Activated CD4-positive, alpha-beta T cell treated with anti-CD3 and anti-CD28 coated beads, Interleukin-2, amount 50 U/mL, for 24 hours (primary cell): ENCODE measurements at regions not wholly inside any gene's neighbourhood (a gene's known extent, or its start where the extent isn't known, plus 50 kb on each side); places are given as distances from the start of the nearest gene placed in this dataset.
"Not testable (repeated sequence)": the region's sequence is repeated elsewhere in the genome, so short reads cannot be mapped to it uniquely, and the experiment has no call there.

Source experiments
- DNase-seq, 2 donors: peaks; one replicate each; pipeline ENCODE4 v3.0.0-alpha.2; 2020; ENCODE audit warnings: low read depth in 1 of 2, low spot score in 1 of 2

DNA sequence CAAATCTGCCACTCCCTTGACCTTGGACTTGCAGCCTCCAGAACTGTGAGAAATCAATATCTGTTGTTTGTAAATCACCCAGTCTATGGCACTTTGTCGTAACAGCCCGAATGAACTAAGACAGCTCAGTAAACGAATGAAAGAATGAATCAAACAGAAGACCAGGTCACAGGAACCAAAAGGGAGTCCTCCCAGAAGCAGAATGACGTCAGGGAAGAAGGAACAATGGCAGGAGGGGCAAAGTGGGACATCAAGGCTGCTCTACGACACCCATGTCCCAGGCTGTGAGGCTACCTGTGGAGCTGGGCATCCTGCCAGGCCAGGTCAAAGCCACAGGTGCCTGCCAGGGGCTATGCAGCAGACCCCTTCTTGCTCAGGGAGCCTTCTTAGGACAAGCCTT, 267.2 kb upstream of the PFKP start:
- no peak for DNase-seq

DNA sequence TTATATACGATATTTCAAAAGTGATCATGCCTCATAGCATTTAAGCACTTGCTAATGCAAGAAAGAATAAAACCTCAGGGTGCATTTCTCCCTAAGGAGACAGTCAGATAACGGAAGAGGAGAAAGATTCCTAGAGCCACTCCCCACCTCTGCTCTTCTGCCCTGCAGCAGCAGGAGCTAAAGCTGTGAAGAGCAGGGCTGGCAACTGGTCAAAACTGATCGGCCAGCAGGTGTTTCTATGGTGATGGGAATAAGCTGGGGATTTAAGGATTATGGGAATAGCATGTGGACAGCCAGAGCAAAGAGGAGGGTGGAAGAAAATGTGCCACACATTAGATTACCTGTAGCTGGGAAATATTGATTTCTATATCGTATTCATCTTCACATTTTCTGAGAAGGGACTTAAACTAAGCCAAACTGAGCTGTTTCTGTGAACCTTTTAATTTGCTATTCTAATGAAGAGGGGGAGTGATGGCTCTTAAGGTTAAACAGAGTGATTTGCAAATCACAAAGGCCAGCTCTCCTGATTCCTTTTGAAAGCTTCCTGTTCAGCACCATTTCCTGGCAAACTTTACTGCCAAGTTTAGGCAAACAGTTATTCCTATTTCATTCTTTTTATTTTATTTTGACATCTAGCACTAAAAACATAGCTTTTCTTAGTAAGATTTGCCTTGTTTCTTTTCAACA, 268.9 kb upstream of the PFKP start:
- DNase-seq = no peak

DNA sequence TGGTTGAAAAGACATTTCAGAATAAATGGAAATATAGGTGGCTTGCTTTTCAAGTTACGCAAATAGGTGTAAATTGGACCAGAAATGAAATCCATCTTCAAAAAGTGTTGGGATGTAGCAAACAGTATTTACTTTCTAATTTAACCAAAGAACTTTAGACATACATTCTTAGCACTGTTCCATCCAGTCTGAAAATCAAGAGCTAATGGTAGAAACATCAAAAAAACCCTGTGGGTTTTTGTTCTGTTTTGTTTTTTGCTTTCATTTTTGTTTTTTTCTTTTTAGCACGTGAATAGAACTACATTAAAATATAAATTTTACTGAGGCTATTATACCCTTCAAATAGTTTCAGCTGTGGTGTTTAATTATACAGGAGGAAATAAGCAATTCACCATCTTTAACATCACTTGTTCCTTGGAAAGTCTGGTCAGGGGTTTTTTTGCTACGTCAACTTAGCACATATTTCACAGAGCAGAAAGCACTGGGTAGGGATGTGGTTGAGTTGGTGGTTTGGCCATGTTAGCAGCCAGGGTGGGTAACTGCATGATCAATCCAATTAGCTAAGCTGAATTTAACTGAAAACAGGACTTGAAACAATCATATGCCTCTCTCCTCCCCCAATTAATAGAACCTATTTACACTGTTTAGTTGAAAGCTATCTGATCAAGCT, 275.4 kb upstream of the PFKP start:
- DNase-seq = no peak

DNA sequence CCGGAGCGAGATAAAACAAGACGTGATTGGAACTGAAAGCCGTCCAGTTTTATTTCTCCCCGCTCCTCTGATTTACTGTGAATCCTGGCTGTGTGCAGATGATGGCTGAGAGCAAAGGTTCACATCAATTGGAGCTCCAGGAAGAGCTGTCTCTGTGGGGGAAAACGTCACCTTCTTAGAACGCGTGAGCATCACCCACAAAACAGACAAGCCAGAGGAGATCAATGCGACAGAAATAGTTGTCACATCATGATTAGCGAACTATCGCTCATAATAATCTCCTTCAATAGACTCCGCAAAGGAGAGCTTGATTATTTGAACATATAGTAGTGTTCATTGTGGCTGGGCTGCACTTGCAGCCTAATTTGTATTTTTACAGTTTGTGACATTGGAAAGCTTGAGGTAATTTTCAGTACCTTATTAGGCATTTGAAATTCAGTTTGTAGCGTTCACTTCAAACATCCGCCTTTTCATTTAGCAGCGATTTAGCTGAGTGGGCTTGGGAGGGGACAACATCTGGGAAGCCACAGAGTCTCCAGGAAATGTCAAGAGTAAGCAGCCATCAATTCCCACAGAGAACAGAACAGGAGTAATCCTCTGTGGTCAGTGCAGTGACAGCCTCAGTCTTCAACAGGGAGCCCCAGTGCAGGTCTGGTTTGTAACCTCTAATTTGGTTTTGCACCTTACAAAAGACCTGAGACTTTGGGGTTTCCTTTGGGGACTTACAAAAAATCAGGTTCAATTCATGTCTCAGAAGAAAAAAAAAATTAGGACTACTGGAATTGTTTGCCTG, 276.8 kb upstream of the PFKP start:
- DNase-seq = no peak

GRCh38 chr10:2786251-2786650, 281.1 kb upstream of the PFKP start:
- DNase-seq = no peak

DNA sequence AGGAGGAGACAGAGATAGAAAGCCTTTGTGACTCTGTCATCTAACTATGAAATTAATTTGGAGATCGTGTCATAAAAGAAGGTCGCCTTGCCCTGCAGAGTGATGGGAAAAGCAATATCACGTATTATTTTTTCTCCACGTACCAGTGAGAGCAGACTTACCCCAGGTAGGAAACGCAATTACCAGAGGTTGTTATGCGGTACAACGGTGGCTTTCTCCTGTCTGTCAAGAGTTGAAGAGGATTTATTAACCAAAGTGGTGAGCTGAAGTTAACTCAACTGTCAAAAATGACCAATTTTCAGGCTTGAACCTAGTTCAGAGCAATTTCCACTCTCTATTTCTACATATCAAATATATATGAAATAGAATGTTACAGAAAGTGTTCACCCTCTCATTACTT, 282.6 kb upstream of the PFKP start:
- no peak for DNase-seq

- no peak for DNase-seq
Measured at GRCh38 chr10:2782950-2783349, 284.4 kb upstream of the PFKP start.

DNA sequence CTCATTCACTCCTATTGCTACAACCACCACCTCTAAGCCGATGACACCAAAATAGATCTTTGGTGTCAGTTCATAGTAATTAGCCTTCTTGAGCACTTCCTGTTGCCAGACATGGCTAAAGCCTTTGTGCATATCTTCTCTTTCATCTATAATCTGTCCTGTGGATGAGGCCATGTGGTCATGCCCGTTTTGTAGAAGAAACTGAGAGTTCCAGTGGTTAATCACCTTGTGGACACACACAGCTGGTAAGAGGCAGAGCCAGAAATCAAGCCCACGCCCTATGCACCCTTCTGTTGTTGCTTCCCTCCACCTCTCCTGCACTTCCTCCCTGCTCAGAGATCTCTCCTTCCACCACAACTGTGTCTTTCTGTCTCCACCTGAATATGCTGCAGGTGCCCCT, 285.1 kb upstream of the PFKP start:
- no peak for DNase-seq

DNA sequence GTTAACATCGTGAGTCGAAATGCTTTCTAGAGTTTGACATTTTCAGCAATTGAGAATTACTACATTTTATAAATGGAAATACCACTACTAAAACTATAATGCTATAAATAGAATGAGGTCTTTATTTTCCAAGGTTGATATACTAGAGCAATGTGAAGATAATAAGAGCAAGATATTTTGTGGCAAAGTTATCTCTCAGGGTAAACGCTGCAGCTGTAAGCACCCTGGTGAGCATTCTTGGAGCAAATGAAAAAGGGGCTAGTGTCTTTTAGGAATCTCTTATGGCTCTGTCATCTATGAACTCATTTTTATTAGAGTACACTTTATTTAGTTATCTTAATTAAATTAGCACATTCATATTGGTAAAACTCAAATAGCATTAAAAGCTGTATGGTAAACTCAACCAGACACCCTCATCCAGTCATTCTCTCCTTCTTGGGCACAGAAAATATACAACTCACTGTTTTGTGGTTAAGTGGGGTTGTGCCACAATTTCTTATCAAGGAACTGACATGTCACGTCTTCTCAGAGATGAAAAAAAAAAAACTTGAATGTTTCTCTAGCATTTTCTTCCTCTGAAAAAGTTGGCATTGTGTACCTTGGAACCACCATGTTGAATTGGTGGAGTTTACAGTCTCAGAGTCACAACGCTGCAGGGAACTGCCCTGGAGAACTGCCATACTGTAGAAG, 289.5 kb upstream of the PFKP start:
- no peak for DNase-seq

- no peak for DNase-seq
Measured at GRCh38 chr10:2772816-2773631, 294.3 kb upstream of the PFKP start.

- DNase-seq = no peak
Measured at GRCh38 chr10:2772135-2772534, 295.2 kb upstream of the PFKP start.

- not testable (repeated sequence) for DNase-seq
Measured at GRCh38 chr10:2767293-2767692, 300.1 kb upstream of the PFKP start.

- DNase-seq = no peak
Measured at GRCh38 chr10:2761971-2762370, 305.4 kb upstream of the PFKP start.

GRCh38 chr10:2761311-2761710, 306.0 kb upstream of the PFKP start:
- DNase-seq = no peak

GRCh38 chr10:2760736-2761135, 306.6 kb upstream of the PFKP start:
- no peak for DNase-seq

DNA sequence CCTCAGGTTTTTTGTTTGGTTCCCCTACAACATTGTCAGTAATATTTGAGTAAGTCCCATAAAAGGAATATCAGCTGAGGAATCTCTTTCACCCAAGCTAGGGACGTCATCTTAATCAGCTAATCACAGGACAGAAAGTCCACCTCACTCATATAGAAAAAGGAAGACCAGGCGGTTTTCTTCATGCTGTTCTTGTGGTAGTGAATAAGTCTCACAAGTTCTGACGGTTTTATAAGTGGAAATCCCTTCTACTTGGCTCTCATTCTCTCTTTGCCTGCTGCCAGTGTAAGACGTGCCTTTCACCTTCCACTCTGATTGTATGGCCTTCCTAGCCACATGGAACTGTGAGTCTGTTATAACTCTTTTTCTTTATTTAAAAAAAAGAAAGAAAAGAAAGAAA, 308.1 kb upstream of the PFKP start:
- no peak for DNase-seq

GRCh38 chr10:2754943-2755342, 312.4 kb upstream of the PFKP start:
- DNase-seq = no peak

- DNase-seq = no peak
Measured at GRCh38 chr10:2748287-2748686, 319.1 kb upstream of the PFKP start.

GRCh38 chr10:2746638-2747037, 320.7 kb upstream of the PFKP start:
- DNase-seq = no peak

GRCh38 chr10:2745666-2746065, 321.7 kb upstream of the PFKP start:
- DNase-seq = no peak
